HG02571 (cell line): ENCODE measurements at regions not wholly inside any gene's neighbourhood (a gene's known extent, or its start where the extent isn't known, plus 50 kb on each side); places are given as distances from the start of the nearest gene placed in this dataset.

ENCODE experiments used
- ATAC-seq: cut with Tn5 transposase; IDR thresholded peaks from one replicate; pipeline ENCODE4 v1.9.1; 2021; ENCODE audit warnings: mild to moderate bottlenecking, moderate library complexity; ENCODE audit not compliant: unreplicated experiment

- ATAC-seq: no peak
Observed at GRCh38 chr1:170219163-170219562, 73.4 kb downstream of the NTMT2 start.

GRCh38 chr1:170221031-170221430 is 75.3 kb downstream of the NTMT2 start:
- no peak for ATAC-seq

- ATAC-seq: no peak
Observed at GRCh38 chr1:170221495-170221894, 75.7 kb downstream of the NTMT2 start.

GRCh38 chr1:170224469-170224868 is 78.7 kb downstream of the NTMT2 start:
- no peak for ATAC-seq

- ATAC-seq: no peak
Observed at GRCh38 chr1:170225781-170226530, 80.2 kb downstream of the NTMT2 start.

GRCh38 chr1:170226767-170227166 is 81.0 kb downstream of the NTMT2 start:
- no peak for ATAC-seq

- ATAC-seq: no peak
Observed at GRCh38 chr1:170230323-170230722, 84.6 kb downstream of the NTMT2 start.

- ATAC-seq: no peak
Observed at GRCh38 chr1:170231662-170232061, 85.9 kb downstream of the NTMT2 start.

- no peak for ATAC-seq
Observed at GRCh38 chr1:170238704-170239391, 93.1 kb downstream of the NTMT2 start.

GRCh38 chr1:170239445-170239844 is 93.7 kb downstream of the NTMT2 start:
- no peak for ATAC-seq

- peak; percentile 88 for ATAC-seq
Observed at GRCh38 chr1:170240409-170240808, 94.7 kb downstream of the NTMT2 start.

- no peak for ATAC-seq
Observed at GRCh38 chr1:170241266-170241851, 95.6 kb downstream of the NTMT2 start.

GRCh38 chr1:170247751-170248521 is 102.2 kb downstream of the NTMT2 start:
- no peak for ATAC-seq

GRCh38 chr1:170250531-170251276 is 104.9 kb downstream of the NTMT2 start:
- no peak for ATAC-seq

- ATAC-seq: no peak
Observed at GRCh38 chr1:170252851-170253579, 107.3 kb downstream of the NTMT2 start.

- no peak for ATAC-seq
Observed at GRCh38 chr1:170254371-170254770, 108.6 kb downstream of the NTMT2 start.

- no peak for ATAC-seq
Observed at GRCh38 chr1:170261669-170262068, 115.9 kb downstream of the NTMT2 start.

GRCh38 chr1:170262276-170262939 is 116.6 kb downstream of the NTMT2 start:
- no peak for ATAC-seq

GRCh38 chr1:170265234-170265633 is 119.5 kb downstream of the NTMT2 start:
- no peak for ATAC-seq
